DMS53 treated with DMSO at 0.1 percent for 48 hours (cell line): ENCODE measurements at regions not wholly inside any gene's neighbourhood (a gene's known extent, or its start where the extent isn't known, plus 50 kb on each side); places are given as distances from the start of the nearest gene placed in this dataset.
"Not testable (repeated sequence)": the region's sequence is repeated elsewhere in the genome, so short reads cannot be mapped to it uniquely, and the experiment has no call there.

Experiments used
- DNase-seq: peaks from one replicate; lab custom pipeline; 2025; ENCODE audit not compliant: unreplicated experiment; lab: John Stamatoyannopoulos, UW

DNA sequence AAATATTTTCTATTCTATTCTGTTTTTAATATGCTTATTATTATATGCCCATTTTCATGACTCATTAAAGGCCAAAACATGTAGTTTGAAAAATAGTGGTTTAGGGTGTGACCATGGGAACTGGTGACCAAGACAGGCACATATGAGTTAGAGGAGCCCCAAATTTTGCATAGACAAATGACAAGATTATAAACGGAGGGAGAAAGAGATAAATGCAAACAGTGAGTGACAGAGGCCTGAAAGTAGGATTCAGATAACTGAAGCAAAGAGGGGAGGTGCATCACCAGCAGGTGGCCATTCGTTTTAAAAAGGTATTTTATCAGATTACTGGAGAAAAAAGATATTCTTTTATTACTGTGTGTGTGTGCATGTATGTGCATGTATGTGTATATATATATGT, 391.5 kb upstream of the CHORDC1 start:
- DNase-seq, result no peak

GRCh38 chr11:90613037-90613436, 390.2 kb upstream of the CHORDC1 start:
- not testable (repeated sequence) for DNase-seq

GRCh38 chr11:90606721-90607120, 383.9 kb upstream of the CHORDC1 start:
- DNase-seq, result no peak

- no peak for DNase-seq
These were observed 378.4 kb upstream of the CHORDC1 start for GRCh38 chr11:90601261-90601660.

DNA sequence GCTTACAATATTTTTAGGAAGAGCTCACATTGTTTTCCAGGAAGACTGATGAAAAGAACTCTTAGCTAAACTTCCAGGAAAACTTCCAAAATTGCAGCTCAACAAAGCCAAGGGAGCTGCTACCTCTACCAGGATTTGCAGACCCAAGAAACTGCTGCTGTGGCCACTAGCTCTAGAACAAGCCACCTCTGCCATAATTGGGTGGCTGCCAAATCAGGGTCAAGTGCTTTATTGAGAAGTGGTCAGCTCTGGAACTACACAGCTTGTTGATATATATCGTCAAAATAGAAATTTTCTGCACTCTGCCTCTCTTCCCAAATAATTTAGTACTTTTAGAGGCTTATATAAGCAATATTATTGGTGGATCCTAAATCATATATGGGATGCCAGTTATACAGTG, 371.8 kb upstream of the CHORDC1 start:
- DNase-seq, result peak; percentile 10

DNA sequence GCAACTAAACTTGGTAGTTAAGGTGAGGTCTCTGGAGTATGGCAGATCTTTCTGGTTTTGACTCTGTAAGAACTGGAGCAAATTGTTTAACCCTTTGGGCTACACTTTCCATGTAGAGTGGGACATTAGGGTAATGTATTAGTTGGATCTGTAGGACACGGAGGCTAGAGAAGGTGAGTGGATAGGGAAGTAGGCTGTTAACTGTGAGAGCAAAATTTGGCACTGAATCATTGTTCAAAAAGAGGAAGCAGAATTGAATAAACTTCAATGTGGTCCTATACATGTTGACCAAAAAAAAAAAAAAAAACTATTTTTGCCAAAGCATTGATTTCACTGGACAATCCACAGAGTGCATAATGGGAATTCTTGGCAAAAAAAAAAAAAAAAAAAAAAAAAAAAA, 370.2 kb upstream of the CHORDC1 start:
- DNase-seq, result no peak

DNA sequence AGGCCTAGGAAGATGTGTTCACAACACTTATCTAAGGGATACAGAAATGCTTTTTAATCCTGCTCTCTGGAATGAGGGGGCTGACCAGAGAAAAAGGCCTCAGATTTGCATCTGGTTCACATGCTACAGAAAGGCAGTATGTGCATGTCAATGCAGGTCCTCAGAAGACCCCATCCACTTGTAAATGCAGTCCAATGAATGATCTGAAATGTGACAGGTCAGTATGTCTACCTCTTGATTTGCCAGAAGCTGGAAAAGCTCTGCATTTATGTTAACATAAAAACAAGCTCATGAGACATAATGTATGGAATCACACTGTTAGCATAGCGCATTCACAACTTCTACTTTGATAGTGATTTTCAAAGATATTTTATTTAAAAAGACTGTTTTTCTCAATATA, 367.4 kb upstream of the CHORDC1 start:
- DNase-seq, result no peak

DNA sequence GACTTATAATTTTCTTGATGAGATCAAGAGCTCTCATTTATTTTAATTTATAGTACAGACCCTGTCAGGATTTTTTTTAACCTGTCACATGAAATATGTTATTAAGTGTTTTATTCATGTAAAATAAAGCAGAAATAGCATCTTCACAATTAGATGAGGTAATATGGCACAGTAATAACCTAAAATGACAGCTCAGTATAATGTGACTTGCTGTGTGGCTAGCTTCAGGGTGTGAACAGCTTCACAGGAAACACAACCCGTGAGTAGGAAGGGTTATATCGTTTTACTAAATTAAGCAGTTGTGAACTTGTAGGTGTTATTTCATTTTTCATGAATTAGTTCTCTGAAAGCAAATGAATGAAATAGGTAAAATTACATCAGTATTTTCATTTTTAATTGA, 366.9 kb upstream of the CHORDC1 start:
- no peak for DNase-seq

DNA sequence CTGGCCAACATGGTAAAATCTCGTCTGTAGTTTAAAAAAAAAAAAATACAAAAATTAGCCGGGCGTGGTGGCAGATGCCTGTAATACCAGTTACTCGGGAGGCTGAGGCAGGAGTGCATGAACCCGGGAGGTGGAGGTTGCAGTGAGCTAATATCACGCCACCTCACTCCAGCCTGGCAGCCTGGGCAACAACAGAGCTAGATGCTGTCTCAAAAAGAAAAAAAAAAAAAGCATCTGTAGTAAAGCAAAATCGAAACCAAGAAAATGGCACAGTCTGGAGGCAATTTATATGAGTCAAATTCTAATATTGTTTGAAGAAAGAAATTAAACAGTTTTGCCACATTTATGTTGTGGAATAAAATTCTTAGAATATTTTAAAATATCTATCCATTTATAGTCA, 365.0 kb upstream of the CHORDC1 start:
- DNase-seq, result no peak

DNA sequence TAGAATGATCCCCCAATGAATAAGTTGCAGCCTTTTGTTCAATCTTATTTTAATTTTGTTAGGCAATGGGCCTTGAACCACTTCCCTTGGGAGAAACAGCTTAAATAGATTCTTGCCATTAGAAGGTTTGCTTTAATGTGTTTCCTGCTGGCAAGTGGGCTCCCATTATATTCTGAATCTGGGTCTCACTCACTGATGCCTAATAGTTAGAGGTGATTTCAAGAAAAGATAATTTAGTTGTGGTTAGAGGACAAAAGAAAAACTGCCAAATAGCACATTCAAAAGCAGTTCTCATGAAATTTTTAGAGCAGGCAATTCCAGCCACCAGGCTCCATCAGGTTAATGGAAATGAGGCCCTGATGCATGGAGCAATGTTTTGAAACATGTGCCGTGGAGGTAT, 362.6 kb upstream of the CHORDC1 start:
- no peak for DNase-seq

GRCh38 chr11:90582999-90583398, 360.1 kb upstream of the CHORDC1 start:
- not testable (repeated sequence) for DNase-seq

- DNase-seq, result no peak
These were observed 341.7 kb upstream of the CHORDC1 start for GRCh38 chr11:90564531-90564930.

DNA sequence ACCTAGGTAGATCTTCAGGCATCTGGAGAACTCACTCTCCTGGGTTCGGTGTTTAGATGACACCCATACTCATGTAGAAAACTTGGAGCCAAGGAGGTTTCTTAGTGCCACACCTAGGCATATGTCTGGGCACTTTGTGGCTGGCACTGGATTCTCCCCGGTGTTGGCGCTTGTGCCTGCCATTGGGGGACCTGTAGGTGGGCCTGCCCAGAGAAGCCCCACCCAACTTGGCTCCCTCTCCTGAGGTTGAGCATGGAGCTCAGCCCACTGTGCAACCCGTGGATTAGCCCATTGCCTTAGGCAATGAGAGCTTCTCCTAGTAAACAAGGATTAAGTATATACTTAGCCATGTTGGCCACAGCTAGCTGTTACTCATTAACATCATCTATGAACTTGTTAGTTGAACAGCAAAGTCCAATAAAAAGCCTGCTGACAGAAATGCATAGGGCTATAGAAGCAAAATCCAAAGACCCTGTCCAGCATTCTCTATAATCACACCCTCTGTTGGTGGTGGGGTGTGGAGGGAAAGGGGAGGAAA, 335.5 kb upstream of the CHORDC1 start:
- DNase-seq, result peak; percentile 31

GRCh38 chr11:90556606-90557005, 333.8 kb upstream of the CHORDC1 start:
- peak; percentile 95 for DNase-seq

- DNase-seq, result no peak
These were observed 333.2 kb upstream of the CHORDC1 start for GRCh38 chr11:90556026-90556425.

DNA sequence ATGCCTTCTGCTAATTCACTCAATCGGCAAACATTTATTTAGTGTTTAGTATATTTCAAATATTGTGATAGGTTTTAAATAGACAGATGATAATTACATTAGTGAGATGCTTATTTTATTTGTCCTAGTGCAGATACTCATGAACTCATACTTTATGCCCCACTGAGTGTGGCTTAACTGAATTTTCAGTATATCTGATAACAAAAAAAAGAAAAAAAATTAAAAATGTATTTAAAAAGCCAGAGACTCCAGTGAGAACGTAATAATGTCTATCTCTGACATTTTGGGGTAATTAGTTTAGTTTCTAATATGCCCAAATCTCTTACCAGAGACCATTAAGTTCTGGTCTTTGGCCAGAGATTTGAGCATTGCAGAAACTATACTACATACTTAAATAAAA, 332.6 kb upstream of the CHORDC1 start:
- no peak for DNase-seq

DNA sequence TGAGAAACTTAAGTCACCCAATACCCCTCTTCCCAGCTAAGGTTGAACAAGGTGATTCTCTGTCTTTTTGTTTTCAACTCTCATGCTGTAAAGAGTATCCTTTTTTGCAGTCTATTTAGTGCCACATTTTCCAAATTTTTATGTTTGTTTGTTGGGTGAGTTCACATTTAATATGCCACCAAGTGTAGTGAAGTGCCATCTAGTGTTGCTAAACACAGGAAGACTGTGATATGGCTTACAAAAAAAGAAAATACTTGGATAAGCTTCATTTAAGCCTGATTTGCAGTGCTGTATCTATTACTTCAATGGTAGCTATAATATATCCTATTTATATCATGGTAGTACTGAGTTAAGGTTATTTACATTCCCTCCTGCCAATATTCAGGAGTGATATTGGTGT, 319.2 kb upstream of the CHORDC1 start:
- no peak for DNase-seq

DNA sequence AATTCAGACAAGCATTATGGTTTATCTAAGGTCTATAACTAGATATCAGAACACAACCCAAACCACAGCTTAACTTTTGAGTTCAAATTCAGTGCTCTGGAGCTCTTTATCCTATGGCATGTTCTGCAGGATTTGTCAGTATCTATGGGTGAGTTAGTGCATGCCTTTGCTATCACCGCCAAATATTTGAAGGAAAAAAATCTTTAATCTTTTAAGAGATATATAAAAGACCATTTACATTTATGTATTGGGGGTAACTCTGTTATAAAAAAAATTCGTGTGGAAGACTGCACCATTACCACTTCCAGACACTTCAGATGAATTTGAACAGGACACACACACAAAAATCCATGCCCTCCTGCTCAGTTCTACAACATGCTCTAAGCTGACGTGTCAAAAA, 313.5 kb upstream of the CHORDC1 start:
- no peak for DNase-seq

DNA sequence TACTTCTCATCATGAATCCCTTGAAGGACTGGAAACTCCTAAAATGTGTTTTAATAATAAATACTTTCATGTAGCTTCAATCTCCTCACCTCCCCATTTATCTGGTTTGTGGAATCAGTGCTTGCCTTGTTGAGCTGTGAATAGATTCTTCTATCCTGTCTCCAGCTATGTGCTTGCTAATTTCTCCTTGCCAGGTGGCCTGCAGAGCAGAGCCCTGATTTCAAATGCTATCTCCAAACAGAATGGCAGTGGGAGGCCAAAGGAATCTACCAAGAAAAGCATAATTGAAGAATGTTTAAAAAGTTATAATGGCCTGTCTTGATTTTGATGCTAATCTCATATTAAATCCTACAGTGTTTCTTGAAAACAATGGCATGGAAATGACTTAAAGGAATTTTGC, 309.3 kb upstream of the CHORDC1 start:
- DNase-seq, result no peak

- DNase-seq, result no peak
These were observed 308.2 kb upstream of the CHORDC1 start for GRCh38 chr11:90531001-90531400.

DNA sequence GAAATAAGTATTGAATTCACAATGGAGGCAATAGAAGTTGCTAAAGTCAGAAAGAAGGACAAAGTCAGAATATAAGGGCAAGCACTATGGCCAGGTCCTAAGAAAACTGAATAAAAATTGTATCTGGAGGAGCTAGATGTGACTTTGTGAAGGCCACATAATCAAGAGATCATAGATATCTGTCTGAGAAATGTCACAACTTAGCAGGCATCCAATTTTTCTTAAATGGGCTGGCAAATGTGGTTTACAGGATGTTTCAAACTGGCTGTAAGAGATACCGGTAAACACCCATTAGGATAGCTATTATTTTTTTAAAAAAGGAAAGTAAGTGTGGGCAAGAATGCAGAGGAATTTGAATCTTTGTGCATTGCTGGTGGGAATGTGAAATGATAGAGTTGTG, 303.1 kb upstream of the CHORDC1 start:
- no peak for DNase-seq

GRCh38 chr11:90512846-90513245, 290.0 kb upstream of the CHORDC1 start:
- DNase-seq, result no peak

DNA sequence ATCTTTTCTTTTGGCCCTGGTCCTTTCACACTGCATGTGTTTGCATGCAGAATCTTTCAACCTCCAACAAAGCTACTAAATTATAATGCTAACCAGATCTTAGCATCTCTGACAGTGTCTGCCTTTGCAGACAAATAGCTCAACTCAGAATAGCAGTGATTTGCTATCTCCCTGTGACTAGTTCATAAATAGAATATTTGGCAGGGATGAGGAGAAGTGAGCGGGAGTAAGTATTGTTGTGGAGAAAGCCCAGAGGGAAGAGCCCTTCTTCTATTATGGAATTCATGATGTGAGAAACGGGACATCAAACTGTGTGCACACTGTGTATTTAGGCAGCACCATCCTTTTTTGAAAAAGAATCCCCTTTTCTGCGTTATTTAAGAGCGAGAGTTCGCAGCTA, 288.0 kb upstream of the CHORDC1 start:
- no peak for DNase-seq
